ENCODE measurements at regions not wholly inside any gene's neighbourhood (a gene's known extent, or its start where the extent isn't known, plus 50 kb on each side); places are given as distances from the start of the nearest gene placed in this dataset.

DNA sequence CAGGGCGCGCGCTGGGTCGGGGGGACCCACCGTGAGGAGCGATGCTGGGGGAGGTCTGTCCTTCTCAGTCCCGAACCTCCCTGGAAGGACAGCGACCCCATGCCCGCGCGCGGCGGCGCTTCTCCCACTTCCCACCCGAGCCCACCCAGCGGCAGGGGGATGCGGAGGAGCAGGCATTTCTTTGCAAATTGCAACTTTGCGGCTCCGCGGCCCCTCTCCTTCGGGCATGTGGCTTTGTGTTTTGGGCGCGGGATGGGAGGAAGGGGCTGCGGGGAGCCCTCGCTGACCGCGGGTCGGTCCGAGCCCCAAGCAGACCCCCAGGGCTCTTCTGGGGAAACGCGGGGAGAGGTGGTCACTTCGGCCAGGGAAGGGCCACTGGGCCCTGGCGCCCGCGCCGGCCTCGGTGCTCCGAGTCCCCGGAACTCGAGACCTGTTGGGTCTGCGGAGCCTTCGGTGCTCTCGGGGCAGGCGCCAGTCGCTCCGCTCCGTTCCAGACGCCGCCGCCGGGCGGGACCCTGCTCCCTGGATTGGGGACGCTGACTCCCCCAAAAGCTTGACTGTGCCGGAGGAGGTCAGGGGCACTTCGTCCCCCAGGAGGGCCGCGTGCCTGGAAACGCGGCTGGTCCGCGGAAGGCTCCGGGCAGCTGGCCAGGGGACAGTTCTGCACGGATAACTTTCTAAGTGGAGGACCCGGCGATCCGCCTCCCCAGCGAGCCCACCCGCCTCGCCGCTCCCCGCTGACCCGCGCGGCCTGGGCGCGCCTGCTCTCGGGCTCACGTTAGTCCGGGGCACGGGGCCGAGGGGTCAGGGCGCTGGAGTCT is 164.2 kb upstream of the DPP6 start:
- DNase-seq = no peak
- Mint-ChIP-seq H3K4me3 (no peak overlapping the region), H3K27me3 (peaks cover 20% of the 10 kb centered on the region), H3K36me3 (ENCODE audit: low read depth) (peaks cover 3% of the 10 kb centered on the region), H3K4me1 (no peaks in the 10 kb centered on the region), H3K9me3 (peaks cover 2% of the 10 kb centered on the region), H3K27ac (no peak overlapping the region)
- ChIA-PET POLR2A (no interaction called here), CTCF (no interaction called here)

- Mint-ChIP-seq H3K4me1 (no peaks in the 10 kb centered on the region), H3K27me3 (peaks cover 10% of the 10 kb centered on the region), H3K4me3 (no peak overlapping the region), H3K27ac (no peak overlapping the region), H3K9me3 (peaks cover 2% of the 10 kb centered on the region), H3K36me3 (ENCODE audit: low read depth) (peaks cover 3% of the 10 kb centered on the region)
- CTCF ChIA-PET = interaction anchor here (0.6 kb wide), 1 partner anchor 459 kb away, joined by 3 read pairs; no protein-coding TSS in a partner anchor
- POLR2A ChIA-PET = no interaction called here
- DNase-seq = no peak
These were observed 160.2 kb upstream of the DPP6 start for GRCh38 chr7:153891990-153892389.

- H3K27ac Mint-ChIP-seq = no peak overlapping the region
These were observed 149.3 kb upstream of the DPP6 start for GRCh38 chr7:153902862-153903261.

DNA sequence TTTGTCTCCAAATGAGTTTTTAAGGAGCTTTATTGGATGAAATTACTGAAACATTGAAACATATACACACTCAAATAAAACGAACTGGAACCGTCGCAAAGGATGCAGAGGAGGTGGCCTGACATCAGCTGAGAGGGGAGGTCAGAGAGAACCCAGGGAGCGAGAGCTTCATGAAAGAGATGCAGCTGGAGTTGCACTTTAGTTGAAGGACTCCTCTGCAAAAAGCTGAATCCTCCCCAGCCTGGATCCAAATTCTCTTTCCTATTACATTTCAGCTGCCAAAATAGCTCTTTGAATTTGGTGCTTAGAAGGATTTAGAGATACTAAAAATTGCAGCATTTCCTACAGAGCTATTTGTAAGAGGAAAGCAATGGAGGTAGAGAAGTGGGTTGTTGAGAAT is 140.0 kb upstream of the DPP6 start:
- Mint-ChIP-seq H3K9me3 (peaks cover 2% of the 10 kb centered on the region), H3K27me3 (no peaks in the 10 kb centered on the region), H3K4me3 (no peak overlapping the region), H3K27ac (no peak overlapping the region), H3K36me3 (ENCODE audit: low read depth) (no peaks in the 10 kb centered on the region), H3K4me1 (no peaks in the 10 kb centered on the region)
- ChIA-PET CTCF (no interaction called here), POLR2A (no interaction called here)
- DNase-seq = no peak

More at GRCh38 chr7:153902862-153903261, 149.3 kb upstream of the DPP6 start:
- no peak for DNase-seq
- Mint-ChIP-seq H3K27me3 (no peaks in the 10 kb centered on the region), H3K9me3 (peaks cover 17% of the 10 kb centered on the region), H3K36me3 (ENCODE audit: low read depth) (no peaks in the 10 kb centered on the region), H3K4me3 (no peak overlapping the region), H3K4me1 (no peaks in the 10 kb centered on the region)
- POLR2A ChIA-PET = no interaction called here
- CTCF ChIA-PET = no interaction called here

DNA sequence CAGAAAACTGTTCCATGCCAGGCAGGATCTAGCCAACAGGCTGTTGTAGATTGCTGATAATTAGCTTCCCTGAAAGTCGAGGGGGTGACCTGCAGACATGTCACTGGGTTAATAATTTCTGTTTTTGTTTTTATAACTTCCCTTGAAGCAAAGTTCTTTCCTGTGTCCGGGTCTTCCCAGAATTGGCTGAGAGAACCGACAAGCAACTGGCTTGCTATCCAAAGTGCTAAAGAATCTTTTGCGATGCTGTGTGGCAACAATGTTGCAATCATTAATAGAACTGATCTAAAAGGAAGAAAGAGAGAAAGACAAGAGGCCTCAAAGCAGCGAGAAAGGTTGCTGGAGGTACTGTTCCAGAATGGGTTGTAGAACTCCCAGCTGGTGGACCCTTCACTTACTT is 132.1 kb upstream of the DPP6 start:
- CTCF ChIA-PET = interaction anchor here (0.6 kb wide), 1 partner anchor 815 kb away, joined by 3 read pairs; no protein-coding TSS in a partner anchor
- POLR2A ChIA-PET = no interaction called here
- H3K27ac Mint-ChIP-seq = no peak overlapping the region
- no peaks in the 10 kb centered on the region for H3K36me3 Mint-ChIP-seq (ENCODE audit: low read depth)
- no peaks in the 10 kb centered on the region for H3K4me1 Mint-ChIP-seq
- no peak overlapping the region for H3K4me3 Mint-ChIP-seq
- H3K9me3 Mint-ChIP-seq = peaks cover 1% of the 10 kb centered on the region
- DNase-seq = no peak
- no peaks in the 10 kb centered on the region for H3K27me3 Mint-ChIP-seq

GRCh38 chr7:153920897-153921296 is 131.3 kb upstream of the DPP6 start:
- no peak overlapping the region for H3K27ac Mint-ChIP-seq
- no peaks in the 10 kb centered on the region for H3K4me1 Mint-ChIP-seq
- no peak for DNase-seq
- H3K36me3 Mint-ChIP-seq (ENCODE audit: low read depth) = no peaks in the 10 kb centered on the region
- H3K27me3 Mint-ChIP-seq = no peaks in the 10 kb centered on the region
- ChIA-PET POLR2A (no interaction called here), CTCF (no interaction called here)
- no peak overlapping the region for H3K4me3 Mint-ChIP-seq
- H3K9me3 Mint-ChIP-seq = peaks cover 4% of the 10 kb centered on the region

- ChIA-PET POLR2A (no interaction called here), CTCF (no interaction called here)
- H3K4me3 Mint-ChIP-seq = no peak overlapping the region
- H3K4me1 Mint-ChIP-seq = no peaks in the 10 kb centered on the region
- no peak for DNase-seq
- H3K9me3 Mint-ChIP-seq = peaks cover 4% of the 10 kb centered on the region
- no peaks in the 10 kb centered on the region for H3K27me3 Mint-ChIP-seq
- no peak overlapping the region for H3K27ac Mint-ChIP-seq
- H3K36me3 Mint-ChIP-seq (ENCODE audit: low read depth) = no peaks in the 10 kb centered on the region
These were observed 130.8 kb upstream of the DPP6 start for GRCh38 chr7:153921408-153921807.

- Mint-ChIP-seq H3K27ac (no peak overlapping the region), H3K4me1 (no peaks in the 10 kb centered on the region), H3K9me3 (peaks cover 5% of the 10 kb centered on the region), H3K4me3 (no peak overlapping the region), H3K36me3 (ENCODE audit: low read depth) (no peaks in the 10 kb centered on the region), H3K27me3 (no peaks in the 10 kb centered on the region)
- CTCF ChIA-PET = no interaction called here
- no peak for DNase-seq
- POLR2A ChIA-PET = no interaction called here
These were observed 121.5 kb upstream of the DPP6 start for GRCh38 chr7:153930696-153931095.

- no peak for DNase-seq
- no peak overlapping the region for H3K4me3 Mint-ChIP-seq
- no peaks in the 10 kb centered on the region for H3K4me1 Mint-ChIP-seq
- POLR2A ChIA-PET = no interaction called here
- H3K27me3 Mint-ChIP-seq = no peaks in the 10 kb centered on the region
- no peak overlapping the region for H3K27ac Mint-ChIP-seq
- peaks cover 13% of the 10 kb centered on the region for H3K9me3 Mint-ChIP-seq
- H3K36me3 Mint-ChIP-seq (ENCODE audit: low read depth) = no peaks in the 10 kb centered on the region
- CTCF ChIA-PET = no interaction called here
These were observed 118.2 kb upstream of the DPP6 start for GRCh38 chr7:153934048-153934447.

GRCh38 chr7:153934629-153935028 is 117.6 kb upstream of the DPP6 start:
- DNase-seq = no peak
- Mint-ChIP-seq H3K4me1 (no peaks in the 10 kb centered on the region), H3K27me3 (no peaks in the 10 kb centered on the region), H3K4me3 (no peak overlapping the region), H3K27ac (no peak overlapping the region), H3K9me3 (peaks cover 13% of the 10 kb centered on the region), H3K36me3 (ENCODE audit: low read depth) (no peaks in the 10 kb centered on the region)
- POLR2A ChIA-PET = no interaction called here
- CTCF ChIA-PET = no interaction called here

DNA sequence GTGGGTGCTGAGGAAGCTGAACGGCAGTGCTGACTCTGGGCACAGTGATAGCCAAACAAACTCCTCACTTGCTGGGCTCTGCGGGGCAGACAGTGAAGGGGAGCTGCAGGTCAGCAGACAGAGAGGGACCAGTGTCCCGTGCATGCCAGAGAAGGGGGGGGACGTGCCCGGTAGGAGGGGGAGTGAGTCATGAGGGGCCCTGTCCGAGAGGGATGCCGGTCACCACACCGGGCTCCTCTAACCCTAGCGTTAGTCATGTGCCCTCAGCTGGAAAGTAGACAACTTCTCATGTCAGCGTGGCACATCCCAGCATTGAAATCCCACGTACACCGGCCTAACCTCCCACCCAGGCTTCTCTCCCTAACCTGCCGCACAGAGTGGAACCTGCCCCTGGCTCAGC is 117.1 kb upstream of the DPP6 start:
- H3K36me3 Mint-ChIP-seq (ENCODE audit: low read depth) = no peaks in the 10 kb centered on the region
- peaks cover 13% of the 10 kb centered on the region for H3K9me3 Mint-ChIP-seq
- no peak for DNase-seq
- H3K4me1 Mint-ChIP-seq = no peaks in the 10 kb centered on the region
- H3K27ac Mint-ChIP-seq = no peak overlapping the region
- no peaks in the 10 kb centered on the region for H3K27me3 Mint-ChIP-seq
- no peak overlapping the region for H3K4me3 Mint-ChIP-seq
- ChIA-PET POLR2A (no interaction called here), CTCF (interaction anchor here (0.9 to 1.1 kb wide), 2 partner anchors 11 to 17 kb away, joined by 3 to 4 read pairs; no protein-coding TSS in a partner anchor)

- Mint-ChIP-seq H3K27ac (no peak overlapping the region), H3K27me3 (no peaks in the 10 kb centered on the region), H3K4me1 (no peaks in the 10 kb centered on the region), H3K36me3 (ENCODE audit: low read depth) (no peaks in the 10 kb centered on the region), H3K9me3 (peaks cover 13% of the 10 kb centered on the region), H3K4me3 (no peak overlapping the region)
- DNase-seq = no peak
- POLR2A ChIA-PET = no interaction called here
- CTCF ChIA-PET = no interaction called here
These were observed 113.7 kb upstream of the DPP6 start for GRCh38 chr7:153938451-153938850.

GRCh38 chr7:153939177-153939576 is 113.0 kb upstream of the DPP6 start:
- H3K36me3 Mint-ChIP-seq (ENCODE audit: low read depth) = no peaks in the 10 kb centered on the region
- peaks cover 13% of the 10 kb centered on the region for H3K9me3 Mint-ChIP-seq
- H3K4me1 Mint-ChIP-seq = no peaks in the 10 kb centered on the region
- no peaks in the 10 kb centered on the region for H3K27me3 Mint-ChIP-seq
- no peak overlapping the region for H3K27ac Mint-ChIP-seq
- H3K4me3 Mint-ChIP-seq = no peak overlapping the region
- CTCF ChIA-PET = no interaction called here
- POLR2A ChIA-PET = no interaction called here
- no peak for DNase-seq

GRCh38 chr7:153939654-153940053 is 112.5 kb upstream of the DPP6 start:
- H3K27ac Mint-ChIP-seq = no peak overlapping the region
- H3K9me3 Mint-ChIP-seq = peaks cover 10% of the 10 kb centered on the region
- CTCF ChIA-PET = no interaction called here

More at GRCh38 chr7:153939654-153940053, 112.5 kb upstream of the DPP6 start:
- Mint-ChIP-seq H3K36me3 (ENCODE audit: low read depth) (no peaks in the 10 kb centered on the region), H3K27me3 (no peaks in the 10 kb centered on the region), H3K4me3 (no peak overlapping the region), H3K4me1 (no peaks in the 10 kb centered on the region)
- POLR2A ChIA-PET = no interaction called here
- DNase-seq = no peak

Data from activated CD4-positive, alpha-beta T cell treated with anti-CD3 and anti-CD28 coated beads, Interleukin-2, amount 10 ng/mL, durations not matched to agents 7 days and 5 days (primary cell).